SH-SY5Y (cell line): ENCODE measurements at regions not wholly inside any gene's neighbourhood (a gene's known extent, or its start where the extent isn't known, plus 50 kb on each side); places are given as distances from the start of the nearest gene placed in this dataset.
A peak's percentile ranks its signal among the peaks of the same experiment; 100 is the strongest.

Source experiments
- GATA2 ChIP-seq: IDR thresholded peaks from 2 replicates; pipeline ENCODE4 v1.6.1; 2011; ENCODE audit warnings: mild to moderate bottlenecking, low read depth, low read length
- GATA3 ChIP-seq: IDR thresholded peaks from 2 replicates; pipeline ENCODE4 v1.6.1; 2011; ENCODE audit warnings: low read depth, mild to moderate bottlenecking, low read length, moderate library complexity

- TF ChIP-seq GATA2 (no peak), GATA3 (no peak)
These were observed 450.4 kb downstream of the MFSD1 start for GRCh38 chr3:159252274-159252673.

- TF ChIP-seq GATA2 (no peak), GATA3 (no peak)
These were observed 451.0 kb downstream of the MFSD1 start for GRCh38 chr3:159252772-159253384.

- TF ChIP-seq GATA2 (no peak), GATA3 (no peak)
These were observed 452.0 kb downstream of the MFSD1 start for GRCh38 chr3:159253860-159254259.

- no peak for TF ChIP-seq GATA2
- no peak for TF ChIP-seq GATA3
These were observed 456.1 kb downstream of the MFSD1 start for GRCh38 chr3:159257954-159258353.

- no peak for TF ChIP-seq GATA3
- TF ChIP-seq GATA2: no peak
These were observed 457.1 kb downstream of the MFSD1 start for GRCh38 chr3:159258934-159259333.

GRCh38 chr3:159260049-159260662, 458.3 kb downstream of the MFSD1 start:
- TF ChIP-seq GATA3 (no peak), GATA2 (no peak)

GRCh38 chr3:159263750-159264553, 462.1 kb downstream of the MFSD1 start:
- TF ChIP-seq GATA3 (no peak), GATA2 (no peak)

GRCh38 chr3:159265705-159266104, 463.9 kb downstream of the MFSD1 start:
- peak; percentile 91 for TF ChIP-seq GATA2
- peak; percentile 78; the same call in 1 of the 2 replicates for TF ChIP-seq GATA3

GRCh38 chr3:159266779-159267178, 464.9 kb downstream of the MFSD1 start:
- TF ChIP-seq GATA3 (no peak), GATA2 (no peak)

- TF ChIP-seq GATA2 (no peak), GATA3 (no peak)
These were observed 470.1 kb downstream of the MFSD1 start for GRCh38 chr3:159271799-159272512.

GRCh38 chr3:159273070-159273469, 471.2 kb downstream of the MFSD1 start:
- peak; percentile 96 for TF ChIP-seq GATA3
- peak; percentile 97 for TF ChIP-seq GATA2

- TF ChIP-seq GATA3 (no peak), GATA2 (no peak)
These were observed 471.8 kb downstream of the MFSD1 start for GRCh38 chr3:159273608-159274007.

- TF ChIP-seq GATA3 (no peak), GATA2 (no peak)
These were observed 473.9 kb downstream of the MFSD1 start for GRCh38 chr3:159275741-159276140.

- TF ChIP-seq GATA3 (no peak), GATA2 (no peak)
These were observed 476.0 kb downstream of the MFSD1 start for GRCh38 chr3:159277814-159278213.
